ENCODE measurements at regions not wholly inside any gene's neighbourhood (a gene's known extent, or its start where the extent isn't known, plus 50 kb on each side); places are given as distances from the start of the nearest gene placed in this dataset.

DNA sequence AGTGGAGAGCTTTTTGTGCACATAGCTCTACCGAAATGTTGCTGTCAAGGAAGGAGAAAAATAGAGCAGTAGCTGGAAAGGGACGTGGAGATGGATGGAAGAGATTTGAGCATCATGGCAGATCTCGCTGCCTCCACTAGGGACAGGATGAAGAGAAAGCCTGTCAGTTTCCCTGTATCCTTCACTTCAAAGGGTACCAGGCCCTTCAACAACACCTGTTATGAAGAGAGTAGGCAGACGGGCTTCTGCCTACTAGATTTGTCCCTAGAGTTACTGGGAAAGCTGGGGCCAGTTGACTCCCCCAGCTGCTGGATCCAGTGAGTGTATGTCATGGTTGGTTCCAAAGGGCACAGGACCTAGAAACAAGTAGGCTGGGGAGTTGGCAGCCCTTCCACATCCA is 150.8 kb downstream of the TLE3 start:
- no peak for DNase-seq
- Histone ChIP-seq H3K27me3 (replicated peaks; ENCODE audit: control insufficient read depth, insufficient read depth, low read length, poor library complexity, severe bottlenecking) (no peaks in the 10 kb centered on the region), H3K27ac (ENCODE audit: insufficient read depth, low read length, poor library complexity, severe bottlenecking) (no peak overlapping the region), H3K36me3 (ENCODE audit: control insufficient read depth, insufficient read depth, low read length) (no peaks in the 10 kb centered on the region), H3K4me3 (ENCODE audit: insufficient read depth, low read depth, low read length, poor library complexity, severe bottlenecking) (no peak overlapping the region), H3K9me3 (ENCODE audit: control insufficient read depth, low read length) (no peaks in the 10 kb centered on the region), H3K4me1 (ENCODE audit: control insufficient read depth, insufficient read depth, low read length, poor library complexity, severe bottlenecking) (no peaks in the 10 kb centered on the region)

- H3K36me3 ChIP-seq (ENCODE audit: control insufficient read depth, insufficient read depth, low read length): no peaks in the 10 kb centered on the region
- no peaks in the 10 kb centered on the region for H3K27me3 ChIP-seq (replicated peaks; ENCODE audit: control insufficient read depth, insufficient read depth, low read length, poor library complexity, severe bottlenecking)
- no peaks in the 10 kb centered on the region for H3K9me3 ChIP-seq (ENCODE audit: control insufficient read depth, low read length)
- no peak overlapping the region for H3K27ac ChIP-seq (ENCODE audit: insufficient read depth, low read length, poor library complexity, severe bottlenecking)
- no peak for DNase-seq
- H3K4me3 ChIP-seq (ENCODE audit: insufficient read depth, low read depth, low read length, poor library complexity, severe bottlenecking): no peak overlapping the region
- H3K4me1 ChIP-seq (ENCODE audit: control insufficient read depth, insufficient read depth, low read length, poor library complexity, severe bottlenecking): no peaks in the 10 kb centered on the region
Observed at GRCh38 chr15:69947394-69947793, 150.3 kb downstream of the TLE3 start.

GRCh38 chr15:69949485-69949884 is 148.2 kb downstream of the TLE3 start:
- H3K4me3 ChIP-seq (ENCODE audit: insufficient read depth, low read depth, low read length, poor library complexity, severe bottlenecking): no peak overlapping the region
- no peak for DNase-seq
- H3K4me1 ChIP-seq (ENCODE audit: control insufficient read depth, insufficient read depth, low read length, poor library complexity, severe bottlenecking): no peaks in the 10 kb centered on the region
- H3K9me3 ChIP-seq (ENCODE audit: control insufficient read depth, low read length): no peaks in the 10 kb centered on the region
- no peaks in the 10 kb centered on the region for H3K36me3 ChIP-seq (ENCODE audit: control insufficient read depth, insufficient read depth, low read length)
- no peak overlapping the region for H3K27ac ChIP-seq (ENCODE audit: insufficient read depth, low read length, poor library complexity, severe bottlenecking)
- no peaks in the 10 kb centered on the region for H3K27me3 ChIP-seq (replicated peaks; ENCODE audit: control insufficient read depth, insufficient read depth, low read length, poor library complexity, severe bottlenecking)

GRCh38 chr15:69951256-69951897 is 146.3 kb downstream of the TLE3 start:
- H3K4me1 ChIP-seq (ENCODE audit: control insufficient read depth, insufficient read depth, low read length, poor library complexity, severe bottlenecking): no peaks in the 10 kb centered on the region

DNA sequence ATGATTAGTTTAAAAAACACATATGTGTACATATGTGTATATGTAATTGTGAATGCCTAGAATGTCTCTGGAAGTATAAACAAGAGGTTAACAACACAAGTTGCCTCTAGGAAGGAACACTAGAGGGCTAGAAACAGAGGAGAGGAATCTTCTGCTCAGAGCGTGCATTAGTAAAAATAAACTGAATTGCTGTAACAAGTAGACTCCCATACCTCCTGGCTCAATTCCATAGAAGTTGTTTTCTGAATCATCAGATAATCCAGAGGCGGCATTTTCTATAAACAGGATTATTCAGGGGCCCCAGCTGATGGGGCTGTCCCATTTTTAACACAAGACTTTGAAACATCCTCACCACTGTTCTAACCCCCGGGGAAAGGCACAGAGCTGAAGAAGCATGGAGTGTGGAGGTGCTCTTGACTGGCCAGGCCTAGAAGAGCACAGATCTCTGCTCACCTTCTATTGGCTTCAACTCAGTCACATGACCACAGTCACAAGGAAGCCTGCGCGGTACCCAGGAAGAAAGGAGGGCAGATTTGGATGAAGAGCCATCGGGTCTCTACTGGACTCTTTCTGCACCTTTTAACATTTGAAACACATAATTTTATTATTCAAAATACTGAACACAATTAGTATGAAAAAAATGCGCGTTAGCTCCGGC is 145.7 kb downstream of the TLE3 start:
- DNase-seq: no peak
- Histone ChIP-seq H3K27ac (ENCODE audit: insufficient read depth, low read length, poor library complexity, severe bottlenecking) (no peak overlapping the region), H3K4me1 (ENCODE audit: control insufficient read depth, insufficient read depth, low read length, poor library complexity, severe bottlenecking) (no peaks in the 10 kb centered on the region), H3K27me3 (replicated peaks; ENCODE audit: control insufficient read depth, insufficient read depth, low read length, poor library complexity, severe bottlenecking) (no peaks in the 10 kb centered on the region), H3K36me3 (ENCODE audit: control insufficient read depth, insufficient read depth, low read length) (no peaks in the 10 kb centered on the region), H3K9me3 (ENCODE audit: control insufficient read depth, low read length) (no peaks in the 10 kb centered on the region), H3K4me3 (ENCODE audit: insufficient read depth, low read depth, low read length, poor library complexity, severe bottlenecking) (no peak overlapping the region)

More at GRCh38 chr15:69951256-69951897, 146.3 kb downstream of the TLE3 start:
- H3K9me3 ChIP-seq (ENCODE audit: control insufficient read depth, low read length): no peaks in the 10 kb centered on the region
- DNase-seq: no peak
- no peak overlapping the region for H3K4me3 ChIP-seq (ENCODE audit: insufficient read depth, low read depth, low read length, poor library complexity, severe bottlenecking)
- no peak overlapping the region for H3K27ac ChIP-seq (ENCODE audit: insufficient read depth, low read length, poor library complexity, severe bottlenecking)
- no peaks in the 10 kb centered on the region for H3K36me3 ChIP-seq (ENCODE audit: control insufficient read depth, insufficient read depth, low read length)
- H3K27me3 ChIP-seq (replicated peaks; ENCODE audit: control insufficient read depth, insufficient read depth, low read length, poor library complexity, severe bottlenecking): no peaks in the 10 kb centered on the region

DNA sequence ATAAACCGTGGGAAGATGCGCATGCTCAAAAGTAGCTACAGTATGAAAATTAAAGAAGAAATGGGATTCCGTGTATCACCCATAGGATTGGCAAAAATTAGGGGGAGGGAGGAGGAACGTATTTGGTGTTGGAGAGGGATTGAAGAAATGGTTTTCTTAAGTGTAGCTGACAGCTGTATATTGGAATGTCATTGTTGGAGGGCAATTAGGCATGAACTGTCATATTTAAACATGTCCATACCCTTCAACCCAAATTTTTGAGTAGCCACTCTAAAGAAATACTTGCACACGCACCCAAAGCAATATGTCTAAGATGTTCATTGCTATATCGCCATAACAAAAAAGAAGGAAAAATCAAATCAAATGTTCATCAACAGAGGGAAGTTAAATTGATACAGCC is 144.7 kb downstream of the TLE3 start:
- no peak overlapping the region for H3K27ac ChIP-seq (ENCODE audit: insufficient read depth, low read length, poor library complexity, severe bottlenecking)
- H3K36me3 ChIP-seq (ENCODE audit: control insufficient read depth, insufficient read depth, low read length): no peaks in the 10 kb centered on the region
- H3K27me3 ChIP-seq (replicated peaks; ENCODE audit: control insufficient read depth, insufficient read depth, low read length, poor library complexity, severe bottlenecking): no peaks in the 10 kb centered on the region
- DNase-seq: no peak
- no peak overlapping the region for H3K4me3 ChIP-seq (ENCODE audit: insufficient read depth, low read depth, low read length, poor library complexity, severe bottlenecking)
- no peaks in the 10 kb centered on the region for H3K9me3 ChIP-seq (ENCODE audit: control insufficient read depth, low read length)
- H3K4me1 ChIP-seq (ENCODE audit: control insufficient read depth, insufficient read depth, low read length, poor library complexity, severe bottlenecking): no peaks in the 10 kb centered on the region

- no peak overlapping the region for H3K27ac ChIP-seq (ENCODE audit: insufficient read depth, low read length, poor library complexity, severe bottlenecking)
- no peak for DNase-seq
- no peak overlapping the region for H3K4me3 ChIP-seq (ENCODE audit: insufficient read depth, low read depth, low read length, poor library complexity, severe bottlenecking)
- no peaks in the 10 kb centered on the region for H3K36me3 ChIP-seq (ENCODE audit: control insufficient read depth, insufficient read depth, low read length)
- H3K9me3 ChIP-seq (ENCODE audit: control insufficient read depth, low read length): no peaks in the 10 kb centered on the region
- H3K27me3 ChIP-seq (replicated peaks; ENCODE audit: control insufficient read depth, insufficient read depth, low read length, poor library complexity, severe bottlenecking): no peaks in the 10 kb centered on the region
- H3K4me1 ChIP-seq (ENCODE audit: control insufficient read depth, insufficient read depth, low read length, poor library complexity, severe bottlenecking): no peaks in the 10 kb centered on the region
Observed at GRCh38 chr15:69953816-69954215, 143.9 kb downstream of the TLE3 start.

- no peaks in the 10 kb centered on the region for H3K9me3 ChIP-seq (ENCODE audit: control insufficient read depth, low read length)
- no peak overlapping the region for H3K27ac ChIP-seq (ENCODE audit: insufficient read depth, low read length, poor library complexity, severe bottlenecking)
- H3K36me3 ChIP-seq (ENCODE audit: control insufficient read depth, insufficient read depth, low read length): no peaks in the 10 kb centered on the region
- H3K4me3 ChIP-seq (ENCODE audit: insufficient read depth, low read depth, low read length, poor library complexity, severe bottlenecking): no peak overlapping the region
- no peaks in the 10 kb centered on the region for H3K27me3 ChIP-seq (replicated peaks; ENCODE audit: control insufficient read depth, insufficient read depth, low read length, poor library complexity, severe bottlenecking)
- H3K4me1 ChIP-seq (ENCODE audit: control insufficient read depth, insufficient read depth, low read length, poor library complexity, severe bottlenecking): no peaks in the 10 kb centered on the region
- DNase-seq: no peak
Observed at GRCh38 chr15:69954666-69955065, 143.1 kb downstream of the TLE3 start.

GRCh38 chr15:69955240-69955894 is 142.3 kb downstream of the TLE3 start:
- H3K27me3 ChIP-seq (replicated peaks; ENCODE audit: control insufficient read depth, insufficient read depth, low read length, poor library complexity, severe bottlenecking): no peaks in the 10 kb centered on the region

GRCh38 chr15:69956417-69956816 is 141.3 kb downstream of the TLE3 start:
- no peaks in the 10 kb centered on the region for H3K4me1 ChIP-seq (ENCODE audit: control insufficient read depth, insufficient read depth, low read length, poor library complexity, severe bottlenecking)
- no peak overlapping the region for H3K4me3 ChIP-seq (ENCODE audit: insufficient read depth, low read depth, low read length, poor library complexity, severe bottlenecking)
- H3K27me3 ChIP-seq (replicated peaks; ENCODE audit: control insufficient read depth, insufficient read depth, low read length, poor library complexity, severe bottlenecking): no peaks in the 10 kb centered on the region
- no peak overlapping the region for H3K27ac ChIP-seq (ENCODE audit: insufficient read depth, low read length, poor library complexity, severe bottlenecking)
- no peaks in the 10 kb centered on the region for H3K9me3 ChIP-seq (ENCODE audit: control insufficient read depth, low read length)
- no peak for DNase-seq
- no peaks in the 10 kb centered on the region for H3K36me3 ChIP-seq (ENCODE audit: control insufficient read depth, insufficient read depth, low read length)

More at GRCh38 chr15:69955240-69955894, 142.3 kb downstream of the TLE3 start:
- no peaks in the 10 kb centered on the region for H3K9me3 ChIP-seq (ENCODE audit: control insufficient read depth, low read length)
- no peak overlapping the region for H3K27ac ChIP-seq (ENCODE audit: insufficient read depth, low read length, poor library complexity, severe bottlenecking)
- no peak for DNase-seq
- no peaks in the 10 kb centered on the region for H3K36me3 ChIP-seq (ENCODE audit: control insufficient read depth, insufficient read depth, low read length)
- H3K4me1 ChIP-seq (ENCODE audit: control insufficient read depth, insufficient read depth, low read length, poor library complexity, severe bottlenecking): no peaks in the 10 kb centered on the region
- no peak overlapping the region for H3K4me3 ChIP-seq (ENCODE audit: insufficient read depth, low read depth, low read length, poor library complexity, severe bottlenecking)
